C4-2B (cell line): ENCODE measurements at regions not wholly inside any gene's neighbourhood (a gene's known extent, or its start where the extent isn't known, plus 50 kb on each side); places are given as distances from the start of the nearest gene placed in this dataset.

ENCODE experiments used
- CTCF ChIP-seq: fragments of 450-650 bp; conservative IDR thresholded peaks from 2 replicates; pipeline ENCODE4 v1.5.1; 2017; ENCODE audit warnings: mild to moderate bottlenecking
- ZFX ChIP-seq: fragments of 450-650 bp; IDR thresholded peaks from 2 replicates; pipeline ENCODE4 v1.6.1; 2017

GRCh38 chr11:38095268-38095667, 1497.2 kb upstream of the RAG2 start:
- no peak for TF ChIP-seq CTCF
- no peak for TF ChIP-seq ZFX
